Inflammatory macrophage treated with lipopolysaccharide for 1 hour (primary cell): ENCODE measurements at regions not wholly inside any gene's neighbourhood (a gene's known extent, or its start where the extent isn't known, plus 50 kb on each side); places are given as distances from the start of the nearest gene placed in this dataset.

Experiments used
- DNase-seq, 2 donors: peaks; one replicate each; pipeline ENCODE4 v3.0.0-alpha.2; 2020 to 2022

GRCh38 chr3:147940405-147941193, 531.4 kb downstream of the ZIC1 start:
- DNase-seq = no peak

- DNase-seq = no peak
Measured at GRCh38 chr3:147941969-147942368, 532.8 kb downstream of the ZIC1 start.

- DNase-seq = no peak
Measured at GRCh38 chr3:147943265-147943945, 534.2 kb downstream of the ZIC1 start.

GRCh38 chr3:147945968-147946519, 536.9 kb downstream of the ZIC1 start:
- no peak for DNase-seq

GRCh38 chr3:147956615-147957014, 547.5 kb downstream of the ZIC1 start:
- no peak for DNase-seq

GRCh38 chr3:147958754-147959153, 549.6 kb downstream of the ZIC1 start:
- no peak for DNase-seq

- DNase-seq = no peak
Measured at GRCh38 chr3:147960786-147961185, 551.6 kb downstream of the ZIC1 start.

- no peak for DNase-seq
Measured at GRCh38 chr3:147962408-147963164, 553.4 kb downstream of the ZIC1 start.

- DNase-seq = no peak
Measured at GRCh38 chr3:147963711-147964110, 554.5 kb downstream of the ZIC1 start.

GRCh38 chr3:147975165-147975564, 566.0 kb downstream of the ZIC1 start:
- no peak for DNase-seq

GRCh38 chr3:147977001-147977400, 567.8 kb downstream of the ZIC1 start:
- DNase-seq = no peak

GRCh38 chr3:147987549-147987948, 578.4 kb downstream of the ZIC1 start:
- DNase-seq = no peak

GRCh38 chr3:147989344-147989743, 580.2 kb downstream of the ZIC1 start:
- no peak for DNase-seq

- no peak for DNase-seq
Measured at GRCh38 chr3:148002705-148003205, 593.6 kb downstream of the ZIC1 start.

GRCh38 chr3:148004331-148004730, 595.2 kb downstream of the ZIC1 start:
- no peak for DNase-seq

GRCh38 chr3:148005456-148005855, 596.3 kb downstream of the ZIC1 start:
- no peak for DNase-seq

- no peak for DNase-seq
Measured at GRCh38 chr3:148006508-148006907, 597.3 kb downstream of the ZIC1 start.

GRCh38 chr3:148008591-148008990, 599.4 kb downstream of the ZIC1 start:
- no peak for DNase-seq

GRCh38 chr3:148020861-148021260, 611.7 kb downstream of the ZIC1 start:
- DNase-seq = no peak

GRCh38 chr3:148021381-148021780, 612.2 kb downstream of the ZIC1 start:
- DNase-seq = no peak

GRCh38 chr3:148023994-148024393, 614.8 kb downstream of the ZIC1 start:
- DNase-seq = no peak

GRCh38 chr3:148026009-148026588, 616.9 kb downstream of the ZIC1 start:
- no peak for DNase-seq

GRCh38 chr3:148030975-148031374, 621.8 kb downstream of the ZIC1 start:
- no peak for DNase-seq
